KOPT-K1 (cell line): ENCODE measurements at regions not wholly inside any gene's neighbourhood (a gene's known extent, or its start where the extent isn't known, plus 50 kb on each side); places are given as distances from the start of the nearest gene placed in this dataset.

Experiments used
- H3K27ac ChIP-seq: fragments of 200-600 bp; sonication (generic); 2 replicates; pipeline ENCODE4 v1.5.1; 2016; ENCODE audit warnings: antibody characterized with exemption, mild to moderate bottlenecking, low read depth, low read length; ENCODE audit not compliant: poor library complexity, severe bottlenecking
- H3K36me3 ChIP-seq: fragments of 200-600 bp; sonication (generic); 2 replicates; pipeline ENCODE4 v1.5.1; 2017; ENCODE audit warnings: antibody characterized with exemption, mild to moderate bottlenecking, low read length, moderate library complexity; ENCODE audit not compliant: insufficient read depth
- H3K9me3 ChIP-seq: fragments of 200-600 bp; sonication (generic); 2 replicates; pipeline ENCODE4 v1.5.1; 2017; ENCODE audit warnings: antibody characterized with exemption, low read length, mild to moderate bottlenecking; ENCODE audit not compliant: insufficient read depth, poor library complexity, severe bottlenecking

DNA sequence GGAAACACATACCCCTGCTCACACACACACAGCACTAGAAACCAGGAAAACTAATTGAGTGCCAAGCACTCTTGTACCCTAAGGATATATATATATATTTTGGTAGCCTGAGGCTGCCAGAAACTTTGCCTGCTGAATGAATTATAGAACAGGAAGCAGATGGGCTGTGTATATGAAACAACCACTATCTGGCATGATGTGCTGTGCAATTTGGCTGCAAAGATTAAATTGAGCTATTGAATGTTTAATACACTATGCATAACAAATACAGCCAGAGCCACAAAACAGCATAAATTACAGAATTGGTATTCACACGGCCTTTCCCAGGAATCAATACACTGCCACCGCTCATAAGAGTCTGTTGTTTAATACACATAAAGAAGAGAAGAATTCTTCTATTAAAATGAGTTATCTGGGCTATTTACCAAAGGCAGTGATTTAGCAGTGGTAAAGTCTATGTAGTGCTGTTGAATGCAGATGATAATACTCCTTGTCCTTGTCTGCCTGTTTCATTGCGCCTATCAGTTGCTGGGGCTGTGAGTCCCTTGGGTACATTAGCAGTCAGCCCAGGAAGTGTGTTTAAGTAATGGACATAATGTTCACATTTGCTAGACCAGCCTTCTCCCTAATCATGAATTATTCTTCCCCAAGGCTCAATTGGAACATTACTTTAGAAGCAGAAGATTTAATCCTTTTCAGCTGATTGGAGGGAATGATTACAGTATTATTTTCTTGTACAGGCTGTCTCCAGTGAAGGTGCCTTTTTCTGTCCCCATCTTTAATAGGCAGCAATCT, 294.3 kb downstream of the TLE1 start:
- H3K9me3 ChIP-seq, result no peaks in the 10 kb centered on the region
- H3K27ac ChIP-seq, result no peak overlapping the region
- H3K36me3 ChIP-seq, result no peaks in the 10 kb centered on the region

DNA sequence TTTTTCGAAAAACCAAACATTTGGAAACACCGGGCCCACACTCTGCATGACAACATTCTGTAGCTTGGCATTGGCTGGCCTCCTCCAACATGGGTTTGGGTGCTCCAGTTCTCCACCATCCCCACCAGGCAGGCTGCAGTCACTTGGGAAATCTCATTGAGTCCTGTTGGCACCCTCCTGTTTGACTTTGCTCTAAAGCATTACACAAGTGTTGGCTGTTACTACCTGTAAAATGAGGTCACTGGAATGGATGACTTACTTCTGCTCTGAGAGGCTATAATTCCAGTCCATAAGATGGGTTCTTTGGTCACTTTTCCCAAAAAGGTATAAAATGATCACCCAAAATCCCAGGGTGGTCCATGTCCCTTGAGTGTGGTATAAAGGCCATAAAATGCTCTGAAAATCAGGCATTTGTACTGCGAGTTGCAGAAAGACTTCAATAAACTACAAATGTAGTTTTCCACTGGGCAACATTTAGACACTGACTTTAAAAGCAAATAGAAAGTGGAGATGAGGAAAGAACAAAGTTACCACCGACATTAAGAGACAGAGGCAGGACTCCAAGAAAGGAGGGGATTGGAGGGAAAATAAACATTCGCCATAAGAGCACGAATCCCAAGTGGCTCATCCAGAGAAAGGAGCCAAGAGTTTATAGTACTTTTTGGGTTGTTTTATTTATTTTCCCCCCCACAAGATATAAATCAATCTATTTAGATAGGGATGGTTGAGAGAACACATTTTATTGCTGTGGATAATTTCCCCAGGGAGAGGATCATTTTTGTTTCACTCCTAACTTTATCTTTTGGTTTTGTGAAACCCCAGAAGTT, 295.1 kb downstream of the TLE1 start:
- Histone ChIP-seq H3K27ac (no peak overlapping the region), H3K36me3 (no peaks in the 10 kb centered on the region), H3K9me3 (no peaks in the 10 kb centered on the region)

DNA sequence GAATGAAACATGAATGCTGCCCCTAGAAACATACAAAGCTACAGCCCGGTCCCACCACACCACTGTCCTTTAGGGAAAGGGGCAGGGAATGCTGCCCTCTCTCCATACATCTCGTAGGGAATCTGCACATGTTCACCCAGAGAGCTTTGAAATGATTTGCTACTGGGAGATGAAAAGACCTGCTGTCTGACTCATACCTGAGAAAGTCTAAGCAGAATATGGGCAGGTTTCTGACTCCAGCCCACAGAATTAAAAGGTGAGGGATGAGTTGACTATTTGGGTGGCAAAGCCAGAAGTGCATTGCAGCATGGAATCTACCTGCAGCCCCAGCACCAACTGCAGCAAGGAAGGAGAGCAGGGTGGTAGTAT, 297.9 kb downstream of the TLE1 start:
- Histone ChIP-seq H3K36me3 (no peaks in the 10 kb centered on the region), H3K9me3 (no peaks in the 10 kb centered on the region), H3K27ac (no peak overlapping the region)

DNA sequence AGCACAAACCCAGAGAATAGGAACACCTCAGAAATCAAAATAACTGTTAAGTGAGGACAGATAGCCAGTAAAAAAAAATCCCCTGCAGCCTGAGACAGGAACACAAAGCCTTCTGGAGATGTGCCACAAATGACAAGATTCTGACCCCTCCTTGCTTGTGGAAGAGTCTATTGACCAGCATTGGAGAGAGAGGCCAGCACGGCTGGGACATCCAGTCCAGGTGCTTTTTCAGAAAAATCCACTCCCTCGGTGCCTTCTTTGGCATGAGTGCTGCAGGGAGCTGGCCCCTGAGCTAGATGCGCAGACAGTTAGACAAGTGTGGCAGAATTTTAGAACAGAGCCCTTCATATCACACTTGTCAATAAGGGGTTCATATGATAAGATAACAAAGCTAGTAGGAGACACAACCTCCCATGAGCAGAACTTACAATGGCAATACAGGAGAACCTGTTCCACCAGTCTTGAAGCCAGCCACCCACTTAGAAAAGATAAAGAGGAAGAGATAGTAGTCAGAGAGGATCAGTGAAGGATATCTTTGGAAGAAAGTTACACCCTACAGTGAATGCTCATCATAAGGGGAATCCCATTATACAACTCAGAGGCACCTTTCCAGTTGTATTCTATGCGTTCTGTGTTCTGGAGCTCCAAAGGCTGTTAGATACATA, 298.4 kb downstream of the TLE1 start:
- no peaks in the 10 kb centered on the region for H3K36me3 ChIP-seq
- no peaks in the 10 kb centered on the region for H3K9me3 ChIP-seq
- H3K27ac ChIP-seq, result no peak overlapping the region

DNA sequence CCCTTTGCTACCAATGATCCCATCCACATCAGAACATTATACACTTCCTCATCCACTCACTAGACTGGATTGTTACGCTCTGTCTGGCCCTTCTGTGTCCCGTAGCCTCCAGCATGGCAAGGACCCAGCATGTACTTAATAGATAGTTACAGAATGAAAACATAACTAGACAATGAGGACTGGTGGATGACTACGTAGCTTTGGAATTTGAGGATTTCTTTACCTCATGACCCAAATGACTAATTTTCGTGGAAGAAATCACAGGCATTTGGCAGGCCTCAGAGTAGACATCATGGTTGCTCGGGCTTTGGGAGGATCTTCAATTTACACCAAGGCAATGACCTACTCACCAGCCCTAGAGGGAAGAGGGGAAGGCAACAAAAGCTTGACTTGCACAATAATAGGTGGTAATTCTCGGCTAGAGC, 299.8 kb downstream of the TLE1 start:
- Histone ChIP-seq H3K36me3 (no peaks in the 10 kb centered on the region), H3K9me3 (no peaks in the 10 kb centered on the region), H3K27ac (no peak overlapping the region)

DNA sequence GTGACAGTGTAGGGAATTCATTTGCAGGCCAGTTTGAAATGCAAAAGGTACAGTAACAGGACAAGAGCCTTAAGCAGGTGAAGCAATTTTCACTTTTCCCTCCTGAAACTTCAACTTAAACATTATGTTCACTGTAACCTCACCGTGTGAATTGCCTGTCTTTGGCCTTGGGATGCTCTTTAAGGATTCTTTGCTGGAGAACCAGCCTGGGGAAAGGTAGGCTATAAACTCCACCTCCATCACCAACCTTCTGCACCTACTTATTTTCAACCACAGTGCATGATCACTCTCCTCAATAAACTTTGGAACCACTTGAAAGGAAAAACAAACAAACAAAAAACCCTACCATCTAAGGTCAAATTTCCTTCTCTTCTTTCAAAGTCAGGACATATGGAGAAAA, 300.5 kb downstream of the TLE1 start:
- no peak overlapping the region for H3K27ac ChIP-seq

DNA sequence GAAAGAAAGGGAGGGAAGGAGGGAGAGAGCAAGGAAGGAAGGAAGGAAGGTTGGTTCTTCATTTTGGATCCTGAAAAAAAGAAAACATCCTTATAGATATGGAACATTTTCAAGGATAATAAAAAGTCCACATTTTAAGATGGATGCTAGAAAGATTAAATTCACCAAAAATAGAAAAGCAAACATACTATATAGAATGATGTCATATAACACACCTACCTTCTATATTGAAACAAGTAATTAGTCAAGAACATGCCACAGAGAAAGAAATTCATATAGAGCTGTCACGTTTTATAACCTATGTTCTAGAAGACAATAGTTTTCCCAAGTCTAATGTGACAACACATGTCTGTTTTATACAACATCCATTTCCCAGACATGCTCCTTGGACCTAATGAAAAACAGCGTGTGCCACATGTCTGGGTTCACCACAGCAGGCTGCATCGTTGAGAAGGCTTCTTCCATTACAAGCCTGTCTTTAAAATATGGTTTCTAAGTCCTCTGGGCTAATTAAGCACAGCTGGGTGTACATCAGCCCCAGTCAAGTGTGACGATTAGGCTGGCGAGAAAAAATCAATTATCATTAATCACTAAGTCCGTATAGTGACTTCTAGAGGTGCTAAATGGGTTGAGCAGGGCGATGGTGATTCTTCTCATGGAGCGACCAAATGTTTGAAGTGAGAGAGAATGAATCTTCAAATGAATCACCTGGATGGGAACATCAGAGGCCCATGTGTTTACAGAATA, 301.8 kb downstream of the TLE1 start:
- Histone ChIP-seq H3K9me3 (no peaks in the 10 kb centered on the region), H3K27ac (no peak overlapping the region), H3K36me3 (no peaks in the 10 kb centered on the region)

More for the DNA sequence above, 300.5 kb downstream of the TLE1 start:
- Histone ChIP-seq H3K36me3 (no peaks in the 10 kb centered on the region), H3K9me3 (no peaks in the 10 kb centered on the region)

DNA sequence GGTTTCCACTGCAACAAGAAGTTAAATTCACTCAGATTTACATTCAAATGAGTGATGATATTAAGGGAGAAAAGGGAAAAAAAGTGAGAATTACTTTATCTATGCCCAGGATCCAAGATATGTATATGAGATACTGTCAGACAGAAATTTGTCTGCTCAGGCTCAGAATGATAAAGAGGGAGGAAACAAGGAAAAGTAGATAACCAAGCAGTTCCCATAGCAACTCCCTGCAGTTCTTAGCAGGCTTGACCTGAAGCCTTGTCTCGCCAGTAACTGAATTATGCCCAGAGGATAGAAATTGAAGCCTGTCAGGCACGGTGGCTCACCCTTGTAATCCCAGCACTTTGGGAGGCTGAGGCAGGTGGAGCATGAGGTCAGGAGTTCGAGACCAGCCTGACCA, 304.4 kb downstream of the TLE1 start:
- Histone ChIP-seq H3K27ac (no peak overlapping the region), H3K9me3 (no peaks in the 10 kb centered on the region), H3K36me3 (no peaks in the 10 kb centered on the region)

DNA sequence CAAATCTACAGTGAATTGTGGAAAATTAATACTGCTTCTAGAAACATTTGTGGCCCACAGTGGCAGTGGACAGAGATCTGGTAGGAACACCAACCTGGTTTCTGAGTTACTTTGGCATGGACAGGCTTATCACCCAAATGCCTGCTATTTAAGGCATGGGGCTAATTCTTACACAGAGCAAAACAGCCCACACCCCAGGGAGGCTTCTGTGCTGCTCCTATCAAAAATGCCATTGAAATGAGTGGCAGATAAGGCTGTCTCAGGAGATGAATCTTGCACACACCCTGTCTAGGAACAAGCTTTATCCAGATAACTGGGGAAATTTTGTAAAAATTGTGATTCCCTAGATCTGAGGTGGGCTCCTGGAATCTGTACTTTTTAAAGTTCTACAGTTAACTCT, 307.1 kb downstream of the TLE1 start:
- no peaks in the 10 kb centered on the region for H3K9me3 ChIP-seq
- H3K36me3 ChIP-seq, result no peaks in the 10 kb centered on the region
- no peak overlapping the region for H3K27ac ChIP-seq

DNA sequence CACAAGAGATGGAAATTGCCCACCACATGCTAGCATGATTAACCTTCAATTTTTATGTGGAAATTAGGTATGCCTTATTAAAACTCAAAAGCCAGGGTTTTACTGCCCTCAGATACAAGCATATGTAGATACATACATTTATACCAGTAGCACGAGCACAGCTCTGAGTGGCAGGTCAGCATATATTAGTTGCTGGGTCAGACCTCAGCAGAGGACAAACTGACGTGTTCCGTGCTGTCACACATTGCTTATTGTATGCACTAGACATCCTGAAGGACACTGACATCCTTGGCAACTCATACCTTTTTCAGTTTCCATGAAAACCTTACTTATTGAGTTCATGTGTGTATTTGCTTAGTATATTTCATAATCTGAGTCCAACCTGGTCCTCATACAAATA, 307.7 kb downstream of the TLE1 start:
- no peaks in the 10 kb centered on the region for H3K9me3 ChIP-seq
- no peaks in the 10 kb centered on the region for H3K36me3 ChIP-seq
- no peak overlapping the region for H3K27ac ChIP-seq

DNA sequence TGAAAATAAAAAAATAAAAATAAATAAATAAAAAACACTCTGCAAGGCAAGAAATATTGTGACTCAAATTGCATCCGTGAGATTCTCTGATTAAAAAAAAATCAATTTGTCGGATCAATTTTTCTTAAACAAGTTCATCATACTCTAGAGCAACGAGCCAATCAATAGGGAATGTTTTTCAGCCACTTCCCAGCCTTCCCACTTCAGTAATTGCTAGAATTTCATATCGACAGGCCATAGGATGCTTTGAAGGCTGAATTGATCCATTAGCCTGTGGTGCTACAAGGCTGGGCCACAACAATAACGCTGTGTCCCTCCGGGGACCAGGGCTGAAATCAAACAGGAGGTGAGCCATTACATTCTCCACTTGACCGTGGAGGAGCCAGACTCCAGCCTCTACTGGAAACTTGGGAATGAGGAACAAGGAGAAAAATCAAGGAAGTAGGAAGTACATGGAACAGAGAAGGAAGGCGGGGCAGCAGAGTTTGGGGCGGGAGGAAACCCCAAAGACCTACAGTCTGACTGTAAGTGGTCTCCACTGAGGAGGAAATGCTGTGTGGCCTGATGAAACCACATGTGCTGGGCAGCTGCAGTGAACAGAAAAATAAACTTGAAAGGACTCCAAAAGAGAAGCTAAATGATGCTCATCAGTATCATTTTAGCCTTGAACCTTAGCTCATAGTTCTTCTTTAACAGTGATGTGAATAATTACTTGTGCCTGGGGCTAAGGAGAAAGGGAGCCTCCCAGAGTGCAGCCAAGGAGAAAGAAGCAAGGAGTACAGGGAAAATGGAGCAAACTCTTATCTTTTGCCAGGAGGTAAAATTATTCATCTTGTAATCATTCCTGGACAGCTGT, 308.6 kb downstream of the TLE1 start:
- no peaks in the 10 kb centered on the region for H3K36me3 ChIP-seq
- no peaks in the 10 kb centered on the region for H3K9me3 ChIP-seq
- no peak overlapping the region for H3K27ac ChIP-seq

DNA sequence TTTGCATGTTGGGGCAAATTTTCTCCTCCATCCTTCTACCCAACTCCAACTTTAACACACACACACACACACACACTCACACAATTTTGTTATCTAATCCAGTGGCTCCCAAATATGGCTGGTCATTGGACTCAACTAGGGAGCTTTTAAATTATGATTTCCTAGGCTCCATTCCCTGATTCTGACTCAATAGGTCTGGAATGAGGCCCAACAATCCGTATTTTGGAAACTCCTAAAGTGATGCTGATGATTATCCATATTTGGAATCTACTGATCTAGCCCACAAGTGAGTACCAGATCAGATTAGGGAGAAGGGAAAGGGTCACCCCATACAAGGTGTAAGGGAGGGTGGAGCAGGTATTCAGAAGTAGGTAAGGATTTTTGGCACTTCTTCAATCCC, 309.7 kb downstream of the TLE1 start:
- Histone ChIP-seq H3K27ac (no peak overlapping the region), H3K36me3 (no peaks in the 10 kb centered on the region), H3K9me3 (no peaks in the 10 kb centered on the region)

DNA sequence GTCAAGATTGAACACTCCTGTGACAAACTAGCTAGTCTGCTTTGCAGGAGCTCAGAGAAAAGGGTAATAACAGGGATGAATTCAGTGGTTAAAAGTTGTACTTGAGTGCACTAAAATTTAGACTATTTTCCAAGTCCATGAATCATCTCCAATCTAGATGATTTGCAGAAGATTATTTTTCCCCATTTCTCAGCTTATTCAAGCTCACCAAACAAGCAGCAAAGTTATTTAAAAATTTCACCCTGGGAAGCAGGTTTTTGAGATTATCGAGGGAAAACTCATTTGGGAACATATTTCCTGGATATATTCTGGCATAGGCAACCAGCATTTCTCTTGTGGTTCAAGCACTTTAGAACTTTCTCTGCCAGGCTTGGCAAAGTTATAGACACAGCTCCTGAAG, 311.4 kb downstream of the TLE1 start:
- H3K9me3 ChIP-seq, result no peaks in the 10 kb centered on the region
- H3K36me3 ChIP-seq, result no peaks in the 10 kb centered on the region
- no peak overlapping the region for H3K27ac ChIP-seq

DNA sequence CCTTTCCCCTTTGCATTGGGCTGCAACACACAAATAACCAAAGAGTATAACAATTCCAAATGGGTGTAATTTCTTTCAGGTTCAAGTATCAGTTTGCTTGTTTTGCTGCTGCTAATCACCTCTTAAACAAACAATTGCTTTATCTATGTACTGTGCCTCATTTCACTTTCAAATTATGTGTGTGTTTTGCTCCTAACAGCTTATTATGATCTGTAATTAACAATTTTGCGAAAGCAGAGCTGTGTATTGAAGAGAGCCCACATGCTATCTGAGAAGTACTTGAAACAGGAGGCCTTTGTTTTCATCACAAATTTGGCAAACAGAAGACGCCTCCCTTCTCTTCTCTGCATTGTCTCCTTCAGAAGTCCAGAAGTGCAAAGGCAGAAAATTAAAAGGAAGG, 312.0 kb downstream of the TLE1 start:
- no peaks in the 10 kb centered on the region for H3K9me3 ChIP-seq
- H3K36me3 ChIP-seq, result no peaks in the 10 kb centered on the region
- no peak overlapping the region for H3K27ac ChIP-seq
